OCI-LY3 (cell line): ENCODE measurements at regions not wholly inside any gene's neighbourhood (a gene's known extent, or its start where the extent isn't known, plus 50 kb on each side); places are given as distances from the start of the nearest gene placed in this dataset.
"Not testable (repeated sequence)": the region's sequence is repeated elsewhere in the genome, so short reads cannot be mapped to it uniquely, and the experiment has no call there.

Experiments
- CTCF ChIP-seq: fragments of 200-600, 300-600 bp; sonication (generic); IDR thresholded peaks from 2 replicates; pipeline ENCODE4 v1.5.1; 2014; ENCODE audit warnings: antibody characterized with exemption, low read length, low read depth
- EZH2phosphoT487 ChIP-seq: fragments of 200-600 bp; shearing (Covaris generic); IDR thresholded peaks from 2 replicates; pipeline ENCODE4 v1.6.1; 2018; ENCODE audit warnings: antibody characterized with exemption, mixed run types, low read depth

DNA sequence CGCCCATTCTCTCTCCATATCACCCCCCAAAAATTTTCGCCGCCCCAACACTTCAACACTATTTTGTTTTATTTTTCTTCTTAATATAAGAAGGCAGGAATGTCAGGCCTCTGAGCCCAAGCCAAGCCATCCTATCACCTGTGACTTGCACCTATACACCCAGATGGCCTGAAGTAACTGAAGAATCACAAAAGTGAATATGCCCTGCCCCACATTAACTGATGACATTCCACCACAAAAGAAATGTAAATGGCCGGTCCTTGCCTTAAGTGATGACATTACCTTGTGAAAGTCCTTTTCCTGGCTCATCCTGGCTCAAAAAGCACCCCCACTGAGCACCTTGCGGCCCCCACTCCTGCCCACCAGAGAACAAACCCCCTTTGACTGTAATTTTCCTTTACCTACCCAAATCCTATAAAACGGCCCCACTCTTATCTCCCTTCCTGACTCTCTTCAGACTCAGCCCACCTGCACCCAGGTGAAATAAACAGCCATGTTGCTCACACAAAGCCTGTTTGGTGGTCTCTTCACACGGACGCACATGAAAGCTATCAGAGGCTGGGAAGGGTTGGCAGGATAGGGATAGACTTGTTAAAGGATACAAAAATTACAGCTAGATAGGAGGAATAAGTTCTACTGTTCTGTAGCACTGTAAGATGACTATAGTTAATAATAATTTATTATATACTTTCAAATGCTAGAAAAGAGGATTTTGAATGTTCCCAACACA lies 130.9 kb upstream of the PALMD start:
- not testable (repeated sequence) for TF ChIP-seq CTCF, EZH2phosphoT487
